ENCODE measurements at regions not wholly inside any gene's neighbourhood (a gene's known extent, or its start where the extent isn't known, plus 50 kb on each side); places are given as distances from the start of the nearest gene placed in this dataset.

- TF ChIP-seq EZH2 (IDR thresholded peaks at IDR 0.05; ENCODE audit: borderline replicate concordance, low read depth, low read length, poor library complexity, severe bottlenecking) = no peak
- TF ChIP-seq CTCF (conservative IDR thresholded peaks at IDR 0.05; ENCODE audit: low read depth, low read length) = no peak
- no peaks in the 10 kb centered on the region for H3K9me3 ChIP-seq (ENCODE audit: low read depth, low read length, poor library complexity, severe bottlenecking)
- peaks cover 29% of the 10 kb centered on the region for H3K27me3 ChIP-seq (replicated peaks; ENCODE audit: insufficient read depth, low read depth, low read length, poor library complexity)
- no peaks in the 10 kb centered on the region for H3K36me3 ChIP-seq (ENCODE audit: insufficient read depth, low read length, poor library complexity, severe bottlenecking)
- H3K27ac ChIP-seq (ENCODE audit: low read depth, low read length, poor library complexity, severe bottlenecking) = no peak overlapping the region
- POLR2A ChIA-PET (ENCODE audit: low non-redundant PET) = no interaction called here
- no peaks in the 10 kb centered on the region for H3K4me1 ChIP-seq (ENCODE audit: insufficient read depth, low read length, poor library complexity, severe bottlenecking)
- no peak for DNase-seq (ENCODE audit: low spot score)
- CTCF ChIA-PET = no interaction called here
- intact Hi-C loops (cut with micrococcal nuclease; ENCODE audit: unreplicated experiment) = no loop called here
- H3K4me3 ChIP-seq (ENCODE audit: low read depth, low read length, poor library complexity, severe bottlenecking) = no peak overlapping the region
- no TSS peak for BruUV-seq (replicated peaks)
Observed at GRCh38 chr20:5471368-5471767, 139.4 kb downstream of the GPCPD1 start.

GRCh38 chr20:5470943-5471342 lies 139.9 kb downstream of the GPCPD1 start:
- POLR2A ChIA-PET (ENCODE audit: low non-redundant PET) = no interaction called here
- CTCF ChIA-PET = no interaction called here
- no peak for DNase-seq (ENCODE audit: low spot score)
- no peak overlapping the region for H3K4me3 ChIP-seq (ENCODE audit: low read depth, low read length, poor library complexity, severe bottlenecking)
- intact Hi-C loops (cut with micrococcal nuclease; ENCODE audit: unreplicated experiment) = no loop called here
- peaks cover 33% of the 10 kb centered on the region for H3K27me3 ChIP-seq (replicated peaks; ENCODE audit: insufficient read depth, low read depth, low read length, poor library complexity)
- no peaks in the 10 kb centered on the region for H3K36me3 ChIP-seq (ENCODE audit: insufficient read depth, low read length, poor library complexity, severe bottlenecking)
- no TSS peak for BruUV-seq (replicated peaks)
- no peaks in the 10 kb centered on the region for H3K4me1 ChIP-seq (ENCODE audit: insufficient read depth, low read length, poor library complexity, severe bottlenecking)
- no peak overlapping the region for H3K27ac ChIP-seq (ENCODE audit: low read depth, low read length, poor library complexity, severe bottlenecking)
- TF ChIP-seq CTCF (conservative IDR thresholded peaks at IDR 0.05; ENCODE audit: low read depth, low read length) = no peak
- TF ChIP-seq EZH2 (IDR thresholded peaks at IDR 0.05; ENCODE audit: borderline replicate concordance, low read depth, low read length, poor library complexity, severe bottlenecking) = no peak
- H3K9me3 ChIP-seq (ENCODE audit: low read depth, low read length, poor library complexity, severe bottlenecking) = no peaks in the 10 kb centered on the region

- no peaks in the 10 kb centered on the region for H3K36me3 ChIP-seq (ENCODE audit: insufficient read depth, low read length, poor library complexity, severe bottlenecking)
- H3K4me1 ChIP-seq (ENCODE audit: insufficient read depth, low read length, poor library complexity, severe bottlenecking) = no peaks in the 10 kb centered on the region
- BruUV-seq (replicated peaks) = no TSS peak
- peaks cover 38% of the 10 kb centered on the region for H3K27me3 ChIP-seq (replicated peaks; ENCODE audit: insufficient read depth, low read depth, low read length, poor library complexity)
- intact Hi-C loops (cut with micrococcal nuclease; ENCODE audit: unreplicated experiment) = no loop called here
- CTCF ChIA-PET = no interaction called here
- H3K4me3 ChIP-seq (ENCODE audit: low read depth, low read length, poor library complexity, severe bottlenecking) = no peak overlapping the region
- TF ChIP-seq EZH2 (IDR thresholded peaks at IDR 0.05; ENCODE audit: borderline replicate concordance, low read depth, low read length, poor library complexity, severe bottlenecking) (no peak), CTCF (conservative IDR thresholded peaks at IDR 0.05; ENCODE audit: low read depth, low read length) (no peak)
- no peak overlapping the region for H3K27ac ChIP-seq (ENCODE audit: low read depth, low read length, poor library complexity, severe bottlenecking)
- DNase-seq (ENCODE audit: low spot score) = no peak
- no peaks in the 10 kb centered on the region for H3K9me3 ChIP-seq (ENCODE audit: low read depth, low read length, poor library complexity, severe bottlenecking)
- POLR2A ChIA-PET (ENCODE audit: low non-redundant PET) = no interaction called here
Observed at GRCh38 chr20:5470458-5470857, 140.3 kb downstream of the GPCPD1 start.

All from A673 (cell line).